Esophagus squamous epithelium (tissue), 5 donors: ENCODE measurements at regions not wholly inside any gene's neighbourhood (a gene's known extent, or its start where the extent isn't known, plus 50 kb on each side); places are given as distances from the start of the nearest gene placed in this dataset.

Experiments used
- DNase-seq: peaks from one replicate; lab custom pipeline; 2025; lab: John Stamatoyannopoulos, UW
- H3K27ac ChIP-seq, 4 donors: fragments of 200-600 bp; sonication (generic); one replicate each; pipeline ENCODE4 v1.5.1; 2016 to 2019; ENCODE audit warnings: mild to moderate bottlenecking in 1 of 4
- H3K27me3 ChIP-seq, 4 donors: fragments of 200-600 bp; sonication (generic); 1 replicate in 3 of 4; 2 replicates in 1 of 4; pipeline versions ENCODE4 v1.5.1 to v1.6.0; 2017 to 2021; ENCODE audit warnings: antibody characterized with exemption in 1 of 4
- H3K36me3 ChIP-seq, 3 donors: fragments of 200-600 bp; sonication (generic); one replicate each; pipeline ENCODE4 v1.5.1; 2016 to 2019
- H3K4me1 ChIP-seq, 3 donors: fragments of 200-600 bp; sonication (generic); one replicate each; pipeline ENCODE4 v1.5.1; 2017 to 2019
- H3K4me3 ChIP-seq, 4 donors: fragments of 200-600 bp; sonication (generic); 1 replicate in 3 of 4; 2 replicates in 1 of 4; pipeline ENCODE4 v1.5.1; 2016 to 2019; ENCODE audit warnings: mild to moderate bottlenecking in 2 of 4, moderate library complexity in 1 of 4
- H3K9me3 ChIP-seq, 3 donors: fragments of 200-600 bp; sonication (generic); one replicate each; pipeline ENCODE4 v1.5.1; 2016 to 2019
- CTCF ChIP-seq, 6 experiments: fragments of 450-650 bp in 4 of 6; fragments of 200-600 bp in 2 of 6; sonication (generic) in 2 of 6; IDR thresholded peaks; one replicate each; pipeline ENCODE4 v1.5.1; 2016 to 2019; ENCODE audit warnings: antibody characterized with exemption in 6 of 6, mild to moderate bottlenecking in 4 of 6, moderate library complexity in 4 of 6
- POLR2A ChIP-seq, 4 donors: fragments of 450-650 bp; IDR thresholded peaks; one replicate each; pipeline ENCODE4 v1.6.1; 2017; ENCODE audit warnings: antibody characterized with exemption in 4 of 4, mild to moderate bottlenecking in 4 of 4, moderate library complexity in 3 of 4
- WGBS, 2 donors: methylation state at CpG; one replicate each; pipeline ENCODE4 v1.1.5; 2018; 5-methylcytosine and 5-hydroxymethylcytosine counted together
- intact Hi-C: fragments of 100-400 bp; cut with DNase I; formaldehyde crosslinking; loops from one replicate; pipeline ENCODE4 v1.15.0; 2022
- donor health status: DM: yes; HTN: yes; CAD: no.

- no peak for TF ChIP-seq POLR2A (IDR thresholded peaks at IDR 0.05)
- TF ChIP-seq CTCF (IDR thresholded peaks at IDR 0.05) = no peak
- Histone ChIP-seq H3K27me3 (no peaks in the 10 kb centered on the region), H3K9me3 (no peaks in the 10 kb centered on the region), H3K27ac (no peak overlapping the region), H3K4me1 (no peaks in the 10 kb centered on the region), H3K4me3 (no peak overlapping the region), H3K36me3 (no peaks in the 10 kb centered on the region)
- DNase-seq = no peak
- intact Hi-C loops = no loop called here
- 79 to 90% methylated on average over 1 of the region's 1 CpG for WGBS, 2 donors
Measured at GRCh38 chr1:209062863-209063262, 520.7 kb upstream of the CAMK1G start.

- no peak overlapping the region for H3K27ac ChIP-seq
- H3K36me3 ChIP-seq = no peaks in the 10 kb centered on the region
- H3K9me3 ChIP-seq = no peaks in the 10 kb centered on the region
- TF ChIP-seq POLR2A (IDR thresholded peaks at IDR 0.05) = no peak
- TF ChIP-seq CTCF (IDR thresholded peaks at IDR 0.05) = no peak
- no peaks in the 10 kb centered on the region for H3K4me1 ChIP-seq
- intact Hi-C loops = no loop called here
- WGBS, 2 donors = 69 to 80% methylated on average over 8 to 11 of the region's 13 CpGs
- no peak overlapping the region for H3K4me3 ChIP-seq
- DNase-seq = no peak
- H3K27me3 ChIP-seq = no peaks in the 10 kb centered on the region
Measured at GRCh38 chr1:209063767-209064659, 519.5 kb upstream of the CAMK1G start.

DNA sequence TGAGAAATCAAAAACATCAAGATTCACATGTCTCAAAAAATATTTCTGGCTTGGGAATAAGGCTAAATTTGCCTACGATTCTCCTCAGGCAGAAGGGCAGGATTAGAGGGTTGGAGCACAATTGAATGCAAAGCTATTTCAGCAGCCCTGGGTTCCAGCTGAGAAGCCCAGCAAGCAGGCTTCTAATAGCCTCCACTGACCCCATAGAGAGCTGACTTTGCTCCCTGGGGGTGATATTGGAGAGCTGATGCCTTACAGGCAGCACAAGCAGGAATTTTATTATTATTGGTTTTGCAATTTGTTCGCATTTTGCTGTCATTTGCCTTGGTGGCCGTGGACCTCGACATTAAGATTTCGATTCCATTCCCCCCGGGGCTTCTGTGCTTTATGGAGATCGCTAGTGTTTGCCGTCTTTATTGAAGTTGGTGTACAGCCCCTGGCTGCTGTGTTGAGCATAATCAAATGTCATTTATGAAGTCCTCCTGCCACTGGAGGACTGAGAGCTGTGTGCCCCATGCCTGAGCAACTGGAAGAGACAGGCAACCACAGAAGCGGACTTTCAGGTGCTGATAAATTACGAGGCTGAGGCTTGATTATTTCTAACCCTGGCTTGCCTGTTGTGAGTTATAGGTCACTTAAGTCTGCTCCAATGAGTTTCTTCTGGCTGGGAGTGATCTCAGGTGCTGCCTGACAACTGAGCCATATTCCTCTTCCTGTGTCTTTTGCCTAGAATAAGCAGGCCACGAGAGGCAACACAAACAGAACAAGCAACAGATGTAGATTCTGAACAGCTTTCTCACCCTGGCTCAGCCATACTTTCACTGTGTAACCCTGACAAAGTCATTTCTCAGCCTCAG, 518.4 kb upstream of the CAMK1G start:
- Histone ChIP-seq H3K36me3 (no peaks in the 10 kb centered on the region), H3K27me3 (no peaks in the 10 kb centered on the region), H3K4me3 (no peak overlapping the region), H3K9me3 (no peaks in the 10 kb centered on the region), H3K27ac (no peak overlapping the region), H3K4me1 (no peaks in the 10 kb centered on the region)
- intact Hi-C loops = no loop called here
- no peak for TF ChIP-seq CTCF (IDR thresholded peaks at IDR 0.05)
- TF ChIP-seq POLR2A (IDR thresholded peaks at IDR 0.05) = no peak
- 80 to 82% methylated on average over 11 of the region's 11 CpGs for WGBS, 2 donors
- DNase-seq = no peak

- H3K27me3 ChIP-seq = no peaks in the 10 kb centered on the region
- H3K27ac ChIP-seq = no peak overlapping the region
- H3K4me1 ChIP-seq = no peaks in the 10 kb centered on the region
- DNase-seq = no peak
- H3K9me3 ChIP-seq = no peaks in the 10 kb centered on the region
- intact Hi-C loops = no loop called here
- no peaks in the 10 kb centered on the region for H3K36me3 ChIP-seq
- TF ChIP-seq CTCF (IDR thresholded peaks at IDR 0.05) = no peak
- TF ChIP-seq POLR2A (IDR thresholded peaks at IDR 0.05) = no peak
- H3K4me3 ChIP-seq = no peak overlapping the region
Measured at GRCh38 chr1:209072481-209072880, 511.0 kb upstream of the CAMK1G start.

DNA sequence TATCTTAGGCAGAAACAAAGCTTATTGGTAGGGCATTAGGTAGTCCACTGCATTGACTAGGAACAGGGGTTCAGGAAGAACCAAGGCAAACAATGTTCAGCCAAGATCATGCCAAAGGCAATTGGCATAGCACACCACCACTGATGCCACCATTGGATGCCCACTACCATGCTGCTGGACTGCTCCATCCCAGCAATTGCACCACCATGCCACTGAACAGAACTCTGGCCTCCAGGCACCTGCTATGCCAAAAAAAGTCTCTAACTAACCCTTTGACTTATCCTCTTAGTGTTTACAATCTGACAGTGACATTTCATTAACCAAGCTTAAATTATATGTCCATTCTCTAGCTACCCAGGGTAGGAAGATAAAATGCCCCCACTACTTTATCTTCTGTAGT, 509.6 kb upstream of the CAMK1G start:
- Histone ChIP-seq H3K9me3 (no peaks in the 10 kb centered on the region), H3K4me3 (no peak overlapping the region), H3K27me3 (no peaks in the 10 kb centered on the region), H3K4me1 (no peaks in the 10 kb centered on the region), H3K36me3 (no peaks in the 10 kb centered on the region), H3K27ac (no peak overlapping the region)
- DNase-seq = no peak
- no peak for TF ChIP-seq POLR2A (IDR thresholded peaks at IDR 0.05)
- no peak for TF ChIP-seq CTCF (IDR thresholded peaks at IDR 0.05)
- intact Hi-C loops = no loop called here
